AG09309 (cell line): ENCODE measurements at regions not wholly inside any gene's neighbourhood (a gene's known extent, or its start where the extent isn't known, plus 50 kb on each side); places are given as distances from the start of the nearest gene placed in this dataset.
"Not testable (repeated sequence)": the region's sequence is repeated elsewhere in the genome, so short reads cannot be mapped to it uniquely, and the experiment has no call there.

Experiments
- DNase-seq: peaks from one replicate; pipeline ENCODE4 v3.0.0-alpha.2; 2010; ENCODE audit warnings: low read depth
- H3K4me3 ChIP-seq: 2 replicates; pipeline ENCODE4 v1.5.1; 2011; ENCODE audit warnings: mild to moderate bottlenecking, low read depth, low read length, moderate library complexity; ENCODE audit not compliant: control insufficient read depth
- TF ChIP-seq, protein P1 (sequence below): IDR thresholded peaks from 2 replicates; pipeline ENCODE4 v1.5.1; 2011; ENCODE audit warnings: mild to moderate bottlenecking, low read depth, low read length, inconsistent platforms; ENCODE audit not compliant: insufficient read depth, control insufficient read depth; ENCODE audit errors: missing control alignments

DNA sequence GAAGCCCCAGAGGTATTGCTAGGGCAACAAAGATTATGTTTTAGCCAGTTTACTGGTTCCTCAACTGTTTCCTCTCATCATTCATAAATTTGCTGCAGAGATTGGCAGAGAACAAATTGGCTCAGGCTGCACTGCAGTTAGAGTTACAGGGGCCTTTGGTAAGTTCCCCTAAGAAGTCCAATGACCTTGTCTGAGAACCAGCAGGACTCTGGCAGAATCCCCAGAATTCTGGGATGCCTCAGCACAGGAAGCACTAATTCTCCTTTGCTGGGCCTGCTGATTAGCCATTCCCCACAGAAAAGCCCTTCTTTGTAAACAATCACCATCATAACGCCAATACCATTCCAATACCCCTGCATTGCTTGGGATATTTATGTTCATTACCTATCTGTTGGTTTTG, 151.3 kb downstream of the USP46 start:
- TF ChIP-seq, protein P1, sequence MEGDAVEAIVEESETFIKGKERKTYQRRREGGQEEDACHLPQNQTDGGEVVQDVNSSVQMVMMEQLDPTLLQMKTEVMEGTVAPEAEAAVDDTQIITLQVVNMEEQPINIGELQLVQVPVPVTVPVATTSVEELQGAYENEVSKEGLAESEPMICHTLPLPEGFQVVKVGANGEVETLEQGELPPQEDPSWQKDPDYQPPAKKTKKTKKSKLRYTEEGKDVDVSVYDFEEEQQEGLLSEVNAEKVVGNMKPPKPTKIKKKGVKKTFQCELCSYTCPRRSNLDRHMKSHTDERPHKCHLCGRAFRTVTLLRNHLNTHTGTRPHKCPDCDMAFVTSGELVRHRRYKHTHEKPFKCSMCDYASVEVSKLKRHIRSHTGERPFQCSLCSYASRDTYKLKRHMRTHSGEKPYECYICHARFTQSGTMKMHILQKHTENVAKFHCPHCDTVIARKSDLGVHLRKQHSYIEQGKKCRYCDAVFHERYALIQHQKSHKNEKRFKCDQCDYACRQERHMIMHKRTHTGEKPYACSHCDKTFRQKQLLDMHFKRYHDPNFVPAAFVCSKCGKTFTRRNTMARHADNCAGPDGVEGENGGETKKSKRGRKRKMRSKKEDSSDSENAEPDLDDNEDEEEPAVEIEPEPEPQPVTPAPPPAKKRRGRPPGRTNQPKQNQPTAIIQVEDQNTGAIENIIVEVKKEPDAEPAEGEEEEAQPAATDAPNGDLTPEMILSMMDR: no peak
- DNase-seq: no peak
- H3K4me3 ChIP-seq: no peak overlapping the region

DNA sequence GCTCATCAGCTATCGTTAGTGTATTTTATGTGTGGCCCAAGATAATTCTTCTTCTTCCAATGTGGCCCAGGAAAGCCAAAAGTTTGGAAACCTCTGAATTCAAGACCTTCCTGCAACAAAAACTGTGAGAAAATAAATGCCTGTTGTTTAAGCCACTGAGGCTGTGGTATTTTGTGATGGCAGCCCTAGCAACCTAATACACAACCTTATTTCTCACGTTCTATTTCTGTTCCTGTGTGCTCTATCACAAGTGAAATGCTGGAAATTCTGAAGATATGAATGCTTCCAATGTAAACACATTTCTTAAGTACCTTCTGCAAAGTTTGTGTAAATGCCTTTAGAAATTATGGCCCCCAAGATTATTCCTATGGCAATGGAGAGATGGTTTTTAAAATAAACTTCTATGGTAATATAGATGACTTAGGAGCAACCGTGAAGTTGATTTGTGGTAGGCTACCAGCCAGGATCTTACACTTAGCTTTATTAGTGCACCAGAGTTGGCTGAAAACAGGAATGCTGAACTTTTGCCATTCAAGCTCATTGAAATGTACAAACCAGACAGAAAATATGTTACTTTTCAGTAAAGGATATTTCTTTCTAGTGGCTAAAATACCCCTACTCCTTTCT, 148.0 kb downstream of the USP46 start:
- H3K4me3 ChIP-seq: no peak overlapping the region
- TF ChIP-seq, protein P1: no peak
- no peak for DNase-seq

DNA sequence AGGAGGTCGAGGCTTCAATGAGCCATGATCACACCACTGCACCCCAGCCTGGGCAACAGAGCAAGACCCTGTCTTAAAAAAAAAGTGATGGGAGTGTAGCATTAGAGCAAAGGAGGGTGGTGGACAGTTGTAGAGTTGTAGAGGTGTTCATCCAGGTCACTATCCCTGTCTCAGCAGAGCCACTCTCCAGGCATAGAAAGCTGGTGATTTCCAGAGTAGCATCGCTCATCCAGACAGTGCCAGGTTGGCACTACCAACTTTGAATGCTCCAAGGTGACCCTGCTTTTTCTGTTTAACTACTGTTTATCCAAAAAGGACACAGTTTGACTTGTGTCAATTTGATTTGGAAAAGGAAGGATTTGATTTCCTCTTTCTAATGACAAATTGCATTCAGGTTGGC, 147.3 kb downstream of the USP46 start:
- DNase-seq: no peak
- no peak overlapping the region for H3K4me3 ChIP-seq
- TF ChIP-seq, protein P1: no peak

DNA sequence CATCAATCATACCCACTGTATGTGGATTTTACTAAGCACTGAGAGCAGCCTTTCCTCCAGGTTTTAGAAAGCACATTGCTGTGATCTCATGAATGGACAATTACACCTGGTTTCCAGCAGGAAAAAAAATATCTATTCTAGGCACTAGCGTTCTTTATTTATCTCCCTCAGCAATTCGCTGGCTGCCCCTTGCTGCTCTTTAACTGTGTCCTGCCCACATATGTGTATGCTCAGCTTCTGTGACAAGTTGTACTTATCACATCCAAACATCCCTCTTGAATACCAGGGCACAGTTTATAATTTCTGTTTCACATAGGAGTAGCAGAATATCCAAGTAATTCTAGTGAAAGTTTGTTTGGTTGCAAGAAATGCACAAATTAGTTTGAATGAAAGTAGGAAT, 146.8 kb downstream of the USP46 start:
- no peak overlapping the region for H3K4me3 ChIP-seq
- no peak for DNase-seq
- TF ChIP-seq, protein P1: no peak

DNA sequence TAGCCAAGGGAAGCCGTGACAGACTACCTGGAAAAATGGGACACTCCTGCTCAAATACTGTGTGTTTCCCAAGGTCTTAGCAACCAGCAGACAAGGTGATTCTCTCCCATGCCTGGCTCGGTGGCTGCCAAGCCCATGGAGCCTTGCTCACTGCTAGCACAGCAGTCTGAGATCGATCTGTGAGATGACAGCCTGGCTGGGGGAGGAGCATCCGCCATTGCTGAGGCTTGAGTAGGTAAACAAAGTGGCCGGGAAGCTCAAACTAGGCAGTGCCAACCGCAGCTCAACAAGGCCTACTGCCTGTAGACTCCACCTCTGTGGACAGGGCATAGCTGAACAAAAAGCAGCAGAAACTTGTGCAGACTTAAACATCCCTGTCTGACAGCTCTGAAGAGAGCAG, 137.0 kb downstream of the USP46 start:
- not testable (repeated sequence) for DNase-seq, H3K4me3 ChIP-seq

DNA sequence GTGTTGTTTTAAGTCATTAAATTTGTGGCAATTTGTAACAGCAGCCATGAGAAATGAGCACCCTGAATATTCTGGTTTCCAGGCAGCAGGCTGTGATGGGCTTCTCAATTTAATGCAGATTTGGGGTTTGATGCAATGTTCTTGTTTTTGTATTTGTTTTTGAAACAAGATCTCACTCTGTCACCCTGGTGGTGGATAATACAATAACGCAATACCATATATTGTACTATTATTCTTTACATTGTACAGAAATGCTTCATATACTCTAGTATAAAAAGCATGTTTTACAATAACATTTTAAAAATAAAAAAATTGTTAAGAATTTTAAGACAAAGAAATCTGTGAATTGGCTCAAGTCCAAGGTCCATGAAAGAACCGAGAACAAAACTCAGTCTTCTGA, 129.1 kb downstream of the USP46 start:
- no peak for DNase-seq
- TF ChIP-seq, protein P1: no peak
- no peak overlapping the region for H3K4me3 ChIP-seq

DNA sequence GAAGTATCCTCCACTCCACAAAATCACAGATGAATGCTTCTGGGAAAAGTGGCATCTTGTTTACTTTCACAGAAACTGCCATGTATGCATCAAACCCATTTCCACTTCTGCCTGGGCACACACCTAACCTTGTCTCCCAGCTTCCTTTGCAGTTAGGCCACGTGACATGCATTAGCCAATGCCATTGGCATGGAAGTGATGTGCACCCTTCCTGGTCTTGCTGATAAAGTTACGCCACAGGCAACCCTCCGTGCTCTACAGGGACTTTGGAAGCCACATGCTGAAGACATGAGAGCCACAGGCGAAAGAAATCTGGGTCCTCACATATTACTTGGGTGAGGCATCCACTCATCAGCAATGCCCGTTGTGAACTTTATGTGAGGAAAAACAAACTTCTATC, 123.3 kb downstream of the USP46 start:
- DNase-seq: no peak
- no peak overlapping the region for H3K4me3 ChIP-seq
- TF ChIP-seq, protein P1: no peak
